Posterior vena cava (tissue), 2 donors: ENCODE measurements at regions not wholly inside any gene's neighbourhood (a gene's known extent, or its start where the extent isn't known, plus 50 kb on each side); places are given as distances from the start of the nearest gene placed in this dataset.

Experiments
- DNase-seq: peaks from one replicate; pipeline ENCODE4 v3.0.0-alpha.2; 2020; ENCODE audit warnings: low spot score
- intact Hi-C, 2 donors: fragments of 100-400 bp; cut with DNase I; formaldehyde crosslinking; loops; one replicate each; pipeline versions ENCODE4 v1.14.1 to v1.14.2; 2022 to 2023
- donor health status: DM: yes; HTN: yes; CAD: no.
- donor health status: DM: yes; HTN: yes; CAD: no.

DNA sequence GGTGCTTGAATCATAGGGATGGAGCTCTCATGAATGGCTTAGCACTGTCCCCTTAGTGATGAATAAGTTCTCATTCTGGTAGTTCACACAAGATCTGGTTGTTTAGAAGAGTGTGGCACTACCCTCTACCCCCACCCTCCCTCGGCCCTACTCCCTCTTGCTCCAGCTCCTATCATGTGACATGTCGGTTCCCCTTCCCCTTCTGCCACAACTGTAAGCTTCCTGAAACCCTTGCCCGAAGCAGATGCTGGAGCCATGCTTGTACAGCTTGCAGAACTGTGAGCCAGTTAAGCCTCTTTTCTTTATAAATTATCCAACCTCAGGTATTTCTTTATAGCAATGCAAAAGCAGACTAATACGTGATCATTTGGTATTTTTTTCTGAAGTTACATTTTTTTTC lies 1012.6 kb downstream of the BCL11A start:
- no peak for DNase-seq
- intact Hi-C loops, result no loop called here

DNA sequence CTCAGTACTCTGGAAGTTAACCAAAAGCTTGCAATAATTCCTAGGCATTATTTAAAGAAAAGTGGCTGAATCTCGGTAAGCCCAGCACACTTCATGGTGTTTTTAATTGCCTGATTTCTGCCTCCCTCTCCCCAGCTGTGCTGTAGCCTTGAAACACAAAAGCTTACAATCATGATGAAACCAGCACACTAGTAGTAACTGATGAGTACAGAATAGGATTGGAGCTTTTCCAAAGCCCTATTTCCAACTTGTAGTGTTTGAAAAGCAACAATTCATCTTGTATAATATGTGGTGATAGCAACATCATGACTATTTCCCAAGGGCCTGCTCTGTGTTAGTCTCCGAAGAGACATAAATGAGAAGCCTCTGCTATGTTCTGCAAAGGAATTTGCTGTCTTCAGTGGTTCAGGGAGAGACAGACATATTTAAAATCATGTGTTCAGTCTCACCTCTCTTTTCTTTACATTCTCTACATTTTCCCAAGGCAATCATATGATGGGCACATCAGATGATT lies 1015.0 kb downstream of the BCL11A start:
- no peak for DNase-seq
- intact Hi-C loops, result no loop called here

- intact Hi-C loops, result no loop called here
- DNase-seq, result no peak
These were observed 1020.6 kb downstream of the BCL11A start for GRCh38 chr2:59532808-59533207.

GRCh38 chr2:59530258-59530657 lies 1023.2 kb downstream of the BCL11A start:
- intact Hi-C loops, result no loop called here
- no peak for DNase-seq

DNA sequence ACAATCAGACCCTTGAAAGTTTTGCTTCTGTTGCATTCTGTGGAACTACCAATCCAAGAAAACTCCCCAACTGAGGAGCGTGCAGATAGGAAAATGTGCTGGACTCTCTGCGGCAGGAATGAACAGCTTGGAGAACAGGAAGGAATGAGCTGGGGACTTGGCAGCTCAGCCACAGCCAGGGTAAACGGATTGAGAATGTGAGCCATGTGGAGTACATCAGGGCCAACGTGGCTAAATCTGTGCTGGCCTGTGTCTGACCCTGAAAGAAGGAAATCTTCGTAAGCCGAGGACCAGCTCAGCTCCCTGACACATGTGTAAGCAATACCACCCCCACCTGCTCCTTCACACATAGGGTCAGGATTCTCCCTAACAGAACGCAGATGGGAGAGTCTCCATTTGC lies 1023.7 kb downstream of the BCL11A start:
- intact Hi-C loops, result no loop called here

GRCh38 chr2:59528525-59528924 lies 1024.9 kb downstream of the BCL11A start:
- DNase-seq, result no peak
- intact Hi-C loops, result no loop called here

More for the DNA sequence above, 1023.7 kb downstream of the BCL11A start:
- DNase-seq, result no peak

DNA sequence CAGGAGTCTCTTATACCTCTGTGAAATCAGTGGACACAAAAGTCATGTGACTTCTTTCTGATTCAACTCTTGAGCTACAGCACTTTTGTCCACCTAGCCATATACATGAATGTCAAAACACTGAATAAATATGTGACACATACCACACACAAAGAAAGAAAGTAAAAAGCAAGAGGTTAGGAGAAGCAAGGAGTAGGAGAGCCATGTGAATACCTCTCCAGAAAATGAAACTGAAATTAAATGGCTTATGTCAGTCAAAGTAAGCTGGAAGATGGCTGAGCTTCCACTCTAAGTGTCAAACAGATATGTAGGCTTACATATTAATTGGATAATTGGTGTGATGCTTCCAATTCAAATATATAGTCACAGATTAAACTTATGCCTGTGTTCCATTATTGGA lies 1050.5 kb downstream of the BCL11A start:
- no peak for DNase-seq
- intact Hi-C loops, result no loop called here

DNA sequence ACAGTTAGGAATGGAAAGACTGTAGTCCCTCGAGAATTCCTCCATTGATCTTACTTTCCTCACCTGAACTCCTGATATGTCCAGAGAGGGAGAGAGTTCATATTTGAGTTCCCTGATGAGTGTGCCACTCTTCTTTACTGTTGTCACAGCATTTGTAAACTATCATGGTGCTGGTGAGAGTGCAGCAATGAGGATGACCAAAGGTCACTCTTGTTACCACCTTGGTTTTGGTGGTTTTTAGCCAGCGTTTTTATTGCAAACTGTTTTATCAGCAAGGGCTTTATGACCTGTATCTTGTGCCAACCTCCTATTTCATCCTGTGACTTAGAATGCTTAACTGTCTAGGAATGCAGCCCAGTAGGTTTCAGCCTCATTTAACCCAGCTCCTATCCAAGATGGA lies 1062.5 kb downstream of the BCL11A start:
- intact Hi-C loops, result no loop called here

GRCh38 chr2:59490192-59490591 lies 1063.3 kb downstream of the BCL11A start:
- DNase-seq, result no peak
- intact Hi-C loops, result no loop called here

More for the DNA sequence above, 1062.5 kb downstream of the BCL11A start:
- no peak for DNase-seq

- DNase-seq, result no peak
- intact Hi-C loops, result no loop called here
These were observed 1068.8 kb downstream of the BCL11A start for GRCh38 chr2:59484673-59485072.

- intact Hi-C loops, result no loop called here
- DNase-seq, result no peak
These were observed 1090.0 kb downstream of the BCL11A start for GRCh38 chr2:59463426-59463825.

DNA sequence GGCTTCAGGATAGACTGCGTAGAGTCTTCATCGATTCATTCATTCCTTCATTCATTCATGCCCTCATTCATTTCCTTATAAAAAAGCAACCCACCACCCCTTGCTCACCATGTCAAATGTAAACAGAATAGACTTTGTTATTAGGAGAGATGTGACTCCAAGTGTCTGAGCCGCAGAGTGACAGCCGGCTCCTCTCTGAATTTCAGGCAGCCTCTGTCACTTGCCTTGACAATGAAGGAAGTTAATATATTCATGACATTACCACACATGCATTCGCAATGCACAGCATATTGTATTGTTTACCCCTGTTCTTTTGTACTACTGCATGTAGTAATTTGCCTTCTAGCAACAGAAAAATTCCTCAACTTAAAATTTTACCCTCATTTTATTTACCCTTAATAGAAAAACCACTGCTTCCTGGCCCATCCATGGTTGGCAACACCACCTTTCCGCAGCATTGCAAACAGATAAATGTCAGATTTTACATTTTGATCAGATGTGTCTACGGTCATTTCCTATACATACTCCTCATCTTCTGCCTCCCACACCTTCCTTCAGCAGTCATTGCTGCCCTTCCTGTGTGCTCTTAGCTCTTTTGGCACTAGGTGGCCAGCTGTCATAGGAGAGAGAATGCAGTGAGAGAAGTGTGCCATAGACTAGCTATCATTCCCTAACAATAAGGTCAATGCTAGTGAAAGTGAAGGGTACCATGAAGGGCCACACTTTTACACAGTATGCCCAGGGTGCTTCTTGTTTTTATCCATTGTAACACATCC lies 1090.8 kb downstream of the BCL11A start:
- intact Hi-C loops, result no loop called here

DNA sequence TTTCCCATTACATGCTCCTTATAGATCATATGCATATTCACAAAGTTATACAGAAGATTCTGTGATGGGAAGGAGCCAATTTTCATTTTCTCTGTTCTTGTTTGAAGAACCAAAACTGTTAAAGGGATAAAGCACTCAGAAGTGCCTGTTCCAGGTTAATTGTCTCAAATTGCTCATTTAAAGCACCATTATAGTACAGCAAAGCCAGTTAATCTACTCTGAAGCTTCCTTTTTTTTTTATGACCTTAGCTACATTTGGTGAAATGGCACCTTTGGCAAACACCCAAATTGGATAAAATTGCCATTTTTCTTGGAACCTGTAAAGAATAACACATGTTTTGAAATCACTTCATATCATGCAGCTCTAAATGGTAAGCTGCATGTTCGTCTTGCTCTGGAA lies 1092.3 kb downstream of the BCL11A start:
- DNase-seq, result no peak
- intact Hi-C loops, result no loop called here

More for the DNA sequence above, 1090.8 kb downstream of the BCL11A start:
- no peak for DNase-seq

DNA sequence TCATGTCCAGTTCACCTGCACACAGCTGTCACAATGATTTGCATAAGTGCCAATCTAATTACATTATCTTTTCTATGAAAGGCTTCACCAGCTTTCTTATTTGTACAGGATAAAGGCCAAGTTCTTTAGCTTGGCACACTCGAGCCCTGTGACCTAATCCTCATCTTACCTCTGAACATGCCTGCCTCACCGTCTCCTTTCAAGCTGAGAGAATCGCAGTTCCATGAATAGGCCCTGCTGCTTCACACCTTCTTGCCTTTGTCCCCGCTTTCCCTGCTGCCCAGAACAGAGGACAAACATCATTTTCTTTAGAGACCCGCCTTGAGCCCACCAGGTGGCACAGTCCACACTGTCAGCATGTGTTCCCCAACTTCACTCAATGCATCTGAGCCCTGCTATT lies 1094.7 kb downstream of the BCL11A start:
- no peak for DNase-seq
- intact Hi-C loops, result no loop called here

- no peak for DNase-seq
- intact Hi-C loops, result no loop called here
These were observed 1097.2 kb downstream of the BCL11A start for GRCh38 chr2:59456285-59456684.

GRCh38 chr2:59449274-59449673 lies 1104.2 kb downstream of the BCL11A start:
- intact Hi-C loops, result no loop called here
- no peak for DNase-seq

DNA sequence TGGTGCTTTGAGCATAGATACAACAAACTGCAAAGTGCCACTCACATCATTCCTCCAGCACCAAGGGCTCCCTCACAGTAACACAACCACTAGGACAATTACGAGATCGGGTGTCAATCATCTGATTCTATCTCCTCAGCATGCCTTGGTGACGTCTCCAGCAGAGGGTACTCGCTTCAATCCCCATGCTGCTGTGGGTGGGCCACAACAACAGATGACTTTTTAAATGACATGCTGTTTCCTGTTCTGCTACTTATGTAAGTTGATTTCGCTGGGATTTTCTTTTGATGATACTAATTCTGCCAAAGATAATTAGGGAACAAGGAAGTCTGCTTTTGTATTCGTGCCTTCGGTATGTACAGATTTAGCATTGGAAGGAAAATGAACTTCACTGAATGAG lies 1113.0 kb downstream of the BCL11A start:
- intact Hi-C loops, result no loop called here
- DNase-seq, result no peak

DNA sequence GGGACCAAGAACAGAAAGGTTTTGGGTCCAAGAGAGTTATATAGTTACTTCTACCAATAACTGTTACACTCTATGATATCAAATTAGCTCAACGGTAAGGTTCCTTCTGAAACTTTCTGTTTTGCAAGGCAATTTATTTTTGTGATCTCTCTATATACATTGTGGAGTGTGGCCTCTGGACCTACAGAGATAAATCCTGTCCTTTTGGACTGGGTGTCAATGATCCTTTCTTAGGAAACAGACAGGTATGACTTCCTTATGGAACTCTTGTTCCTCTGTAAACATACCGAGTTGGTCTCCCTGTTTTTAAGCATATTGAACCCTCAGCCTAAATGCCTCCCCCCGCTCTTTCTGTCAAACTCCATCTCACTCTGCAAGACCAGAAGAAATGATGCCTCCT lies 1117.8 kb downstream of the BCL11A start:
- no peak for DNase-seq
- intact Hi-C loops, result no loop called here

- intact Hi-C loops, result loop anchor here in 1 of 2 donors (10.0 kb wide), 1 partner anchor 1786 kb away; no protein-coding TSS in a partner anchor
These were observed 1124.5 kb downstream of the BCL11A start for GRCh38 chr2:59428940-59429339.

DNA sequence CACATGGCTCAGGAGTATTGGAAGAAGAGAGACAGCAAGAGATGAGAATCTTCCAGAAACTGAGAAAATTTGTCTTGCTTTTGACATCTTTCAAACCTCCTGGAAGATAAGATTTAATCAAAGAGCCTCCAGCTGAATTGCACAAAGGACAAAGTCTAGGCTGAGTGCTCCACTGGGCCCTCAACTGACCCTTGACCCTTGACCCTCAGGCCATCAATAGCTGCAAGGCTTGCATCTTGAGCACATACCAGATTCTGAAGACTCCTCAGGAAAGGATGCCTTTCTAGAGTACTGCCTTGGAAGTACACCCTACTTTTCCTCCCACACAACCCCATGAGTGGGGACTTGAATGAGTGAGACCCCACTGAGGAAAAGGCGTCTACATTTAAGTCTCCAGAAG lies 1125.5 kb downstream of the BCL11A start:
- intact Hi-C loops, result loop anchor here in 1 of 2 donors (10.0 kb wide), 1 partner anchor 1787 kb away; no protein-coding TSS in a partner anchor
- DNase-seq, result no peak

More at GRCh38 chr2:59428940-59429339, 1124.5 kb downstream of the BCL11A start:
- DNase-seq, result no peak

GRCh38 chr2:59425247-59425646 lies 1128.2 kb downstream of the BCL11A start:
- DNase-seq, result no peak
- intact Hi-C loops, result loop anchor here in 1 of 2 donors (10.0 kb wide), 1 partner anchor 1790 kb away; no protein-coding TSS in a partner anchor
